AG20443 (cell line): ENCODE measurements at regions not wholly inside any gene's neighbourhood (a gene's known extent, or its start where the extent isn't known, plus 50 kb on each side); places are given as distances from the start of the nearest gene placed in this dataset.

Source experiments
- DNase-seq: peaks from one replicate; pipeline ENCODE4 v3.0.0; 2012; ENCODE audit warnings: low spot score, mixed read lengths

DNA sequence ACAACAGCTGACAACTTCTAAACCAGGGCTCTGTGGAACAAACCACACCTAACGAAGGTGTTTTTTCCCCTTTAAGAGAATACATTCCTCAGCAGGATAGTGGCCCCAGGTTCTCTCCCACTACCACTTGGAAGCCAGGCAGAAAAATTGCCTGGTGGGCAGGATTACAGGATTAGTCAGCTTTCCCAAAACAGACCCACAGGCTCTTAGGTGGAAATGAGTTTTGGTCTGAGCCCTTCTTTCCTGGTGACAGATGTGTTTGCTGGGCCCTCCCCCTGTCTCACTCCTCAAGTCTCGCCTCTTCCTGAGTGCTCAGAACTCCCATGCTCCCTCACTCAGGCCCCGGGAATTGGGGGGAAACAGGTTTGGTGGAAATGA, 139.4 kb upstream of the HAAO start:
- no peak for DNase-seq

DNA sequence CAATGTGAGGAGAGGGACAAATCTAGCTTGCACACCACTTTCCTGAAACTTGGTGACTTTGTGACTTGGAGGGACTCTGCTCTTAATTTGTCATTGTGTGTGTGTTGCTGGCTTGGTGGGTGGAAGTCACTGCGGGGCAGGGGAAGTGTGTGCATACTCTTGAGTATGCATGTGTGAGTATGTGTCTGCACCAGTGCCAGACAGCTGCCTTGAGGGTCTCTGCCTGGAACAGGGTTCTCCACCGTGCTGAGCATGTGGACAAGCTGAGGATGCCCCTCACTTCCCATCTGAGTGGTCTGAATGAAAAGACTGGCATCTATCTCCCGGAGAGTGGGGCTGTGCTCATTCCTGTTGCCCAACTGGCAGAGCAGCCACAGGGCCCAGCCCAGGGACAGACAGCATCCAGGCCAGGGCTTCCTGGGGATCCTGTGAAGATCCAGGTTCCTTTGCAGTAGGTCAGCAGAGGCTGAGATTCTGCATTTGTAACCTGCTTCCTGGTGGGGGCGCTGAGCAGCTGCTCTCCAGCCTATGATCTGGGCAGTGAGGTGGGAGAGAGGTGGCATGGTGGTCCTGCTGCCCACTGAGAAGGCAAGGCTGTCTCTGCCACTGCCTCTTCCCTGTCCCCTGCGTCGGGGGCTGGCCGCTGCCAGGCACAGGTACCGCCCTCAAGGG, 138.9 kb upstream of the HAAO start:
- no peak for DNase-seq

DNA sequence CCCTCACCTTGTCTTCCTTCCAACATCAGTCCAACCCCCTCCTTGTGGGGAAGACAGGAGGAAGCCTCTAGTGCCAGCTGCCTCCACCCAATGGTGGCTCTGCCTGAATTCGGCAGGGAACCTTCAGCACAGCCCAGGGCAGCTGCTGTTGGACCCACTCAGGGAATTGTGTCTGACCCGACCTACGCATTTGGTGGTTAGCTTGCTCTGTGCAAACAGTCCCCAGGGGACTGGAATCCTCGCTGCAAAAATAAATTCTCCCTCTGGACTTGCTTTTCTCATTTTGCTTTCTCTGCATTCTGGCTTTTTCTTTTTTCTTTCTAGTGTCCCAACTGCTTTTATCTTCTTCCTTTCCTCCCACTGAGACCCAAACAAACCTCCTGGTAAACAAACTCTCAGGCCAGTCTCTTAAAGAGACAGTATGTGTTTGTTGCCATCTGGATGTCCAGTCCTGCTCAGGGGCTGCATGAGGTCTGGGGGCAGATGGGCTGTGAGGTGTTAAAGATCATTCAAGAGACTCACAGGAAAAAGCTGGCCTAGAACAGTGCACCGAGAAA, 137.7 kb upstream of the HAAO start:
- DNase-seq, result peak; percentile 42

DNA sequence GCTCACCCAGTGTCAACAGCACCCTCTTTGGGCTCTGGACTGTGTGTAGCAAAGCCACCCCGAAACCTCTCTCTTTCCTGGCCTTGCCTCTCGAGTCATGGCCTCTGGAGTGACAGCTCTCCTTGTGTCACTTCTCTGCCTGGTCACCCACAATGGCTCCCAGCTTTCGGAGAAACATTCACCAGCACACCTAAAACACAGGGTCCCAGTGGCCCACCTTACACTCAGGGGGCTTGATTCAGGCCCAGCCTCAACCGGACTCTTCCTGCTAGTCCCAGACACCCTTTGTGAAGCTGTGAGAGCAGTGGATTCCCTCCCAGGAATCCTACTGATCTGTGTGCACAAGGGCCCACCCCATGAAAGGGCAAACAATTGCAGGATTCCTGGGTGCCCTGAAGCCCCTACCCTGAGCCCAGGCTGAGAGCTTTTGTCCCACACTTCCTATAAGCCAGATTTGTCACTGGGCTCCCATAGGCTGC, 137.2 kb upstream of the HAAO start:
- DNase-seq, result no peak

DNA sequence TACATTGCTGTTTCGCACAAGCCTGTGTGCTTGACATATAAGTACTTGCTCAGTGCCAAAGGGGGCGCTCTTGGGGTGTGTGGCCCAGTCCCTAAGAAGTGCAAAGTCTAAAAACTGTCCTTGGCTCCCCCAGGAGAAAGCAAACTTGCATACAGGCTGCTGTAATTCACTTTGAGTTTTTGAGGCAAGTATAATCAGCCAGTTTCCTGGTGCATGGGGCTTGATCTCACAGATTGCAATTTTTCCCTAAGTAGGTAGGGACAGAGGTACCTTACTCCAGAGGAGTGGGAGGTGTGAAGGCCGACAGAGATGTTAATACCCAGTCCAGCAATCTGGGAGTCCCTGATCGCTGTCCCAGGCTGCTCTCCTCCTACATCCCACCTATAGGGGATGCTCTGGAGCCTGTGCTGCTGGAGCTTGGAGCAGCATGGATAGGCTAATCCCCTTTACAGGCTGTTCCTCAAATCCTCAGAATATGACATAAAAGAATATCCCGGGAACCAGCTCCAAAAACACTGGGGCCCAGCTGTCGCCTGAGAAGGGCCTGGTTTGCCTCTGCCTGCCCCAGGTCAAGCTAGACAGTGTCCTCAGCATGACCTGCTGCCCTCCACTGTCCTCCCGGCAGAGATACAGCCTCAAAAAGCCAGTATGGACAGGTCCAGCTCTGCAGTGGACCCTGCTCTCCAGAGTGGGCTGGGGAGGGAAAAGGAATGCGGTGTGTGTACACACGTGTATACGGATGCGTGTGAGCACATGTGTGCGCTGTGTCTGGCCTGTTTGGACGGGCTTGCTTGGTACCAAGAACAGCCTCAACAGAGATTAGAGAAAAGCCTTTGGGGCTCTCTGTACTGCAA, 136.5 kb upstream of the HAAO start:
- peak; percentile 53 for DNase-seq

DNA sequence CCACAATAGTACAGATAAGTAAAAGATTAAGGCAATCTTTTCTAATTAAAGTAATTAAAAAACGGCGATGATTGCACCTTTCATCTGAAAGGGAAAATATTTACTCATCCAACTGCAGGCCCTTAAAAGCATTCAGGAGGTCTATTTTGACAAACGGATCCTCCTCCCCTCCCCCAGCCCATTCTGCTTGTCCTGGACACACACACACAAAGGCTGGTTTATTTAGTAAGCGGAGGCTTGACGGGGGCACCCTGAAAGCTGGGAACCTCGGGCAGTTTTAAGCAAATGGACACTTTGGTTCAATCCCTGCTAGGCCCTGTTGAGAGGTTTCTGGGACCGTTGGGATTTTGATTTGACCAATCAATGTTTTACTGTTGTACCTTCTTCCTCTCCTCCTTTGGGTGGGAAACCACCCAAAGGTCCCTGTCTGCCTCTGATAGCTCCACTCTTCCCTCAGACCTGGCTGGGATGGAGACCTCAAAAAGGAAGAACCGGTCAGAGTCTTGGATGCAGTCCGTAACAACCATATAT, 135.8 kb upstream of the HAAO start:
- DNase-seq, result no peak

DNA sequence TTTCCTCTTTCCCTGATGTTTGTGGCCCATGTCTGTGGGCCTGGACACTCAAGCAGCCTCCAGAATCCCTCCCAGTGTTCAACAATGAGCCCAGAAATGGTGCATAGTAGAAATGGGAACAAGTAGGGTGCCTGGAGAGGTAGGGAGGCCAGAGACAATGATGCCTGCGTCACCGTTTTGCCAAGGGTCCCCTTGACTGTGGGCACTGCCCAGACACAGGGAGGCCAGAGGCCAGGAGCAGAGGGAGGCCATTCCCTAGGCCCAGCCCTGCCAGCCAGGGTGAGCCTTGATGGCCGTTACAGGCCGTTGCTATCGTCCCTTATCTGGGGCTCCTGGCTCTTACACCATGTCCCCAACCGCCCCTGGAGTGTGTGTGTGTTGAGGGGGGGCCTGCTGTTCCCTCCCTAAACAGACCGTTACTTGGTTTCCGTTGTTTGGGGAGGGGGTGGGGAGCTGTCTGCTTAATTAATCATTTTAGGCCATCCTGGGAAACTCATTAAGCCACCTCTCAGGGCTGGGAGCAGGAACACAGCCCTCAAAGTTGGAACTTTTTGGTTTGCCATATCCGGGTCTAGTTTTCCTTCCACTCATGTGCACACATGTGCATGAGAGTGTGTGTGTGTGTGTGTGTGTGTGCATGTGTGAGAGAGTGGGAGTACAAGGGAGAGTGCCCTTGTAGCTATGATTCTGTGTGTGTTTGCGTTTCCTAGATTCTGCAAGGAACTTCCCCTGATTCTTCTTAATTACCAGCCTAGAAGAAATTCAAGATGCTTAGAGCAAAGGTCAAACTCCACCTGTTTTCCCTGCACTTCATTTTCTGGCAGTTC, 135.2 kb upstream of the HAAO start:
- DNase-seq, result no peak

DNA sequence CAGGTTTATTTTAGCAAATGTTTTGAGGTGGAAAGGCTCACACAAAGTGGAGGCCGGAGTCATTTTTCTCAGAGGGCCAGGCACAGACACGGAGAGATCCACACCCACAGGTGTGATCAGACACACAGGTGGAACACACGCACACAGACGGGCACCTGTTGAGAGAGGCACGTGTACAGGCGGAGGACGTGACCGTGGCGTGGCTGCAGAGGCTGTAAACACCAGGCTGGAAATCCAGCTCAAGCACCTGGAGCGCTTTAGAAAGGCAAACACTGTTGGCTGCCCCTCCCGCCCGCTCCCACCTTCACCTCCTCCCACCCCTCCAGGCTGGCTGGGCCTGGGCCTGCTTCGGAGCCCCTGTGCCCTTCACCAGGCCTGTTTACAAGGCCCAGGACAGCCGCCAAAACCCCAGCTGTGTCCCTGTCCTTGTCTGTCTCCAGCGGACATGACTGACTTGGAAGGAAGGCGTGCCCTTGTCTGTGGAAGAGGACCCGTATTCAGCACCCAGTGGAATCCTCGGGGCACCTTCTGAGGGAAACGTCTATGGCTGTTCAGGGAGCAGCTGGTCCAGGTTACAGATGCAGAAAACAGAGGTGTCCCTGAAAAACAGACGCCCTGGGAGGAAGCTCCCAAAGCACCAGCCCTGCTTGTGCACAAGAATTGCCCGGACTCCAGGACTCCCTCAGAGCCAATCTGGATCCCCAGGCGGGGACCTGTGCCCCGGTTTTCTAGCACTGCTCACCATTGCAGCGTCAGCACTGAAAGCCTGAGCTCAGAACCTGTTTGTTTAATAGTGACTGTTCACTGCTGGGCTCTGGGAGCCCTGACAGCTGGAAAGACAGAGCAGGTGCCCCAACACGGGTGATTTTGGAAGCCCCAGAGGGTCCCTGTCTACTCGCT, 134.3 kb upstream of the HAAO start:
- no peak for DNase-seq

DNA sequence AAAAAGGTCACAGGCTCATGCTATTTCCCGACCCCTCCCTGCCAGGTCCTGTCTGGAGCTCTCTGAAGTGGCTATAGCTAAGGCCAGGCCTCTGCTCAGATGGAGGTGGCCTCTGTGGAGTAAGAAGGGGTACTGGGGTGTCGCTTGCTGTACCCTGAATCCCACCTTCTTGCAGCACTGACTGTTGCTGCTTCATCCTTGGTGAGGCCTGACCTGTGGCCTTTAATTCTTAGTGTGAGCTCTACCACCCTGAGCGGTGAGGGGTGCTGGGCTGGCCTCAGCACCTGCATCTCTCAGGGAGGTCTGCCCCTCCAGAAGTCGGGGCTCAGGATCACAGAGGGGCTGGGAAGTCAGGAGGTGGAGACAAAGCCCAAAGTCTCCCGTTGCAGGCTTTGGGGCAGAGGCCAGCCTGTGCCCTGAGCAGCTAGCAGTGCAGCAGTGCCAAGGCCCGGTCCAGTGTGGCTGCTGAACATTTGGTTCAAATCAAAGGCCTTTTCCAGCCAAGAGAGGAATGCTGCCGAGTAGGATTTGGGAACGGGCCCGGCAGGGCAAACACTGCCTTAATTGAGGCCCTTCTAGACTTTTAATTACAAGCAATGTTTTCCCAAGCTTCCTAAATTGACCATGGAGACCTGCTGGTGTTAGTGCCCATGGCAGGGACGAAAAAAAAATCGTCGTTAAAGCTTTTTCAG, 133.5 kb upstream of the HAAO start:
- DNase-seq, result peak; percentile 57

DNA sequence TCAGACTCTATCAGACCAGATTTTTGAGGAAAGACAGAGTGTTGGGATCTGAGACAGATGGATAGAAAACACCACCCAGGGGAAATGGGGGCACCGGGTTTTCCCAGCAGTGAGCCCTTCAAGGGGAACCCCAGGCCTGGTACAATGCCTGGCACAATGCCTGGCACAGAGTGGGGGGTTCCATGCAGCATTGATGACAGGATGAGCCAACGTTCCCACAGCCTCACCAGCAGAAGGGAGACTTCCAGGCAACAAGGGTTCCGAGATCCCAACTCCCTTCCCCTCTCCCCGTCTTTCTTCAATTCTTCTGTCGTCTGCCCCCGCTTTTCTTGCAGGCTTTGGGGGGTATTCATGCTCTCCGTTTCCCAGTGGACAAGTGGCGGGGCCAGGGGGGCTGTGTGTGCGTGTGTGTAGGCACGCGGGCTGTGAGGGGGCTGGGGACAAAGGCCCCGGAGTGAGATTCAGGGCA, 132.1 kb upstream of the HAAO start:
- DNase-seq, result no peak

DNA sequence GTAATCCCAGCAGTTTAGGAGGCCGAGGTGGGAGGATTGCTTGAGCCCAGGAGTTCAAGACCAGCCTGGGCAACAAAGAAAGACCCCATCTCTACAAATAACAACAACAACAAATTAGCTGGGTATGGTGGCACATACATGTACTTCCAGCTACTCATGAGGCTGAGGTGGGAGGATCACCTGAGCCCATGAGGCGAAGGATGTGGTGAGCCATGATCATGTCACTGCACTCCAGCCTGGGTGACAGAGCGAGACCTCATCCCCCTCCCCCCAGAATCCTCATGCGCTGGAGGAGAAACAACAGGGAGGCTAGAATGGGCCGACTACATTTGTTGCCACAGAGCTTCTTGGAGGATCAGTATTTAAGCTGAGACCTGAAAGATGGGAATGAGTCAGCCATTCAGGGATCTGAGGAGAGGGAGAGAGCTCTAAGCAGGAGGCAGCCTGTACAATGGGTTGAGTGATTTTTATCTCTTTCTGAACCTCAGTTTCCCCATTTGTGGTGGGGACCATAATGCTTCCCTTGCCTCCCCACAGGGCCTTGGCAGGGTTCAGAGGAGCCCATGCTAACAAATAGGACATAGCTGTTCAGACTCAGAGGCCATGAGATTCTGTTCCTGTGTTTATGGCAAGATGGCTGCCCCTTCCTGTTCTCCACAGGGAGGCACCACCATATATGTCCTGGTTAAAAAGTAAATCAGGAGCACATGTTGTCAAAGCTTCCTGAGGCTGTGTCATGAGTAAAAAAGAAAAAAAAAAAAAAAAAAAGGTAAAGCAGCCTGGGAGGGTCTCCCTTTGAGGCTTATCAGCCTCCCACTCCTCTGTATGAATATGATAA, 131.4 kb upstream of the HAAO start:
- no peak for DNase-seq

DNA sequence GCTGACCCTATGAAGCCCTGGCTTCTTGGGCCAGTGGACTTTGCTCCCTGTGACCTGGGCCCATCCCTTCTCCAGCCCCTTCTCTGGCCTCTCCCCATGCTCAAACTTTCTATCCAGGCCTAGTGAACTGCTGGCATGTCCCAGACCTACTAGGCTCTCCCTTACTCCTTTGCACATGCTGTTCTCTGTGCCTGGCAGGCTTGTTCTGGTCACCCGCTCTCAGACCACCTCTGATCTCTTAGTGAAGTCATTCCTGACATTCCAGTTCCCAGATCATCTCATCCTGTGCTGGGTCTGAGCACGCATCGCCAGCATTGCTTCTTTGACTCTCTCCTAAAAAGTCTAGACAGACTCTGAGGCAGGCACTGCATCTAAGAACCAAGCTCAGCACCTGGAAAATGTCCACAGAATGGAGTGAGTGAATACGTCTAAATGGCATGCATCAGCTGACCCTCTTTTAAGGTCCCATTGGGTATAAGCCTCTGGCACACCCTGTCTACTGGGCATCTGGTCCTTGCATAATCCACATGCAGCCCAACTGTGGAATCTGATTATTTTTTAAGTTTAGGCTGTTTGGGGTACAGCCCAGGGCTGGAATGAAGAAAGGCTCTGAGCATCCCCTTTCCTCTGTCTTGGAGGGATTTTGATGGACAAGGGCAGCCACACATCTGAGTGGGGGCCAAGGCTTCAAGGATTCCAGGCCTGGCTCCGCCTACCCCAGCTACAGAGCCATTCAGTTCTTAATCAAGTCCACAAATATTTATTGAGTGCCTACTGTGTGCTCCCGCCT, 130.6 kb upstream of the HAAO start:
- DNase-seq, result peak; percentile 90

DNA sequence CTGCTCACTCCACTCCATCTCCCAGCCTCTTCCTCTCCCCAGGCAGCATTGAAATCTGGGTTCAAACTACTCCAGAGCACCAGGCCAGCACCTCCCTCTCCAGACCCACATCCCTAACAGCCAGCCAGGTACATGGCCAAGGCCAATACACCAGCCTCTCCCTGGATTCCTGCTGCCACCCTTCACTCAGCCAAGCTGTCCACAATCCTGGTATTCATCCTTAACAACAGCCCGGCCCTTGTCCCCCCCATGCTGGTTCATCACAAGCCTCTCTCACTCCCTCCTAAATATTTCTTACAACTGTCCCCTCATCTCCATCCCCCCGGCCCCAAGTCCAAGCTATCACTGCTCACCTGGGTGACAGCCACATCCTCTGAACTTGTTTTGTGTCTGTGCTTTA, 129.9 kb upstream of the HAAO start:
- no peak for DNase-seq

DNA sequence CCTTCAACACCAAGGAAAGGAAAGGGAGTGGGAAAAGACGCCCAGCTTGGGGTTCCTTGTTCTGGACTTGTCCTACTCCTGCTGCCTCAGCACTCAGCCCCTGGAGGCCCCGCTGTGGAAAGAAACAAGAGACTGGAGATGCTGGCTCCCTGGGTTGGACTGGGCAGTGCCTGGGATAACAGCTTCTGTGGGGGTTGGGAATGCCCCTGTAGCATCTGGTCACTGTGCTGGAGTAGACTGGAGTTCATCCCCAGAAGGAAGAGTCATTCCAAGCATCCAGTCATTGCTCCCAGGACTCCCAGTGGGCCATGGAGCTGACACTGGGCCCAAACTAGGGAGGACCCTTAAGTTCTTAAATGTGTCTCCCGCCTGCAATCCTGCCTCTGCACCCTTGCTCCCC, 129.3 kb upstream of the HAAO start:
- no peak for DNase-seq

DNA sequence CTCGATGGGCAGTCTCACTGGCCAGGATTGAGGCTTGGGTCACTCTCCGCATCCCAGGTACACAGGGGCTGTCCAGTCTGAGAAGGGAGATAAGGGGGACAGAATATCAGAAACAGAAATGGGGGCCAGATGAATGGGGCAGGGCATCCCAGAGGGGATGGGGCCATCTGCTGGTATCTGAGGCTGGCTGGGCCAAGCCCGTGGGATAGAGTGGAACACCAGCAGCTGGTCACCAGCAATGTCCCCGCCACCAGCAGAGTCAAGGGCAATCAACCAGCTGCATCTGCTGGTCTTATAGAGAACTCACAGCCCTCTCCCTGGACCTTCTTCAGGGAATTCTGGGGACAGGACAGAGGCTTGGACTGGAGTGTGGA, 128.8 kb upstream of the HAAO start:
- DNase-seq, result no peak

DNA sequence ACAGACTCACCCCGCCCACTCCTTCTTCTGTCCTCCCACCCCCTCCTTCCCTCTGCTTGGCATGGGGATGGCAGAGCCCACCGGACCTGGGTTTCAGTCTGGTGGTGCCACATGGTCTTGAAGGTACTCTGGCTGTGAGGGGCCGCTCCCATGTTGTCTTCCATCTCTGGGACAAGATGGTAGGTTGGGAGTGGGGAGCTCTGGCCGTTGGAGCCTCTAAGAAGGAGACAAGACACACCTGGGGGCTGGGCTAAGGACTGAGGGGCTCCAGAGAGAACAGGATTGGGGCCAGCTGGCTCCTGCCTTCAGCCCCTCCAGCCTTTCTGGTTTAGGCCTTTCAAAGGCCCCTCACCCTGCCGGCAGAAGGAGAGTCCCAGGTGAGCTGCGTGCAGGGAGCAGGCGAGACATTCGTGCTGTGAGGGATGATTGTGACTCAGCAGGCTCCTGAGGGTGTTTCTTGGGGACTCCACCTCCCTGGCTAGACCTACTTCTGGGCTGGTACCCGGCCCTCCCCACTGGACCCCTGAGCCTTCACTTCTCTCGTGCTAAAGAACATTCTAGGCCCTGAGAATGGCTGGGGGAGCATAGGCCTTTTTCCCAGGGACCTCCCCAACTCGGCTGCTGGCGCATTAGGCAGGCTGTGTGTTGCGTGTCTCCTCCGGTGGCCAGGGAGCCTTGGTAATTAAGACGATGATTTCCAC, 128.2 kb upstream of the HAAO start:
- DNase-seq, result no peak

DNA sequence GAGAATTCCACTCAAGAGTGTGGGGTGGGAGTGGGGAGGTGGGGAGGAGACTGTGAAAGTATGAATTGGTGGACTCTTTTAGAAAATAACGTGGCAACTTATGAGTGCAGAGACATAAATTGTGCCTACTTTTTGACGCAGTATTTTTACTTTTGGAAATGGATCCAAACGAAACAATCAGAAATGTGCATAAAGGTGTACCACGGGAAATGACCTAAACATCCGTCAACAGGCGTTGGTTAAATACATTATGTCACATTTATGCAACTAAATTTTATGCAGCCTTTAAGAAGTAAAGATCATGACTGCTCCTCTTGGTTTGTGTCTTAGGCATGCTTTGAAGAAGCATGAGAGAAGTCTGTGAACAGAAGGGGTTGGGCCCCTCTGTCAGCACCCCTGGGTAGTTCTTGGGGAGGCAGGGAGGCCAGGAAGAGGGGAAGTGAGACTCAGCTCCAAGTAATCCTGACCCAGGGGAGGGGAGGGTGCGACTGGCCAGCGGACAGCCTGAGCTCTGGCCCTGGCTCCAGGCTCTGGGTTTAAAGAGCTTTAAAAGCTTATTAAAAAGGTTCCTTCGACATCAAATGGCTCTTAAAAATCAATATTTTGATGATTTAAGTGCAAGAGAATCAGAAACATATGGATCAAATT, 126.4 kb upstream of the HAAO start:
- DNase-seq, result no peak
